ENCODE measurements at regions not wholly inside any gene's neighbourhood (a gene's known extent, or its start where the extent isn't known, plus 50 kb on each side); places are given as distances from the start of the nearest gene placed in this dataset.

- TF ChIP-seq EZH2phosphoT487 (IDR thresholded peaks at IDR 0.05; ENCODE audit: low read depth, severe bottlenecking, unreplicated experiment) = no peak
- TF ChIP-seq CTCF (IDR thresholded peaks at IDR 0.05; ENCODE audit: poor library complexity) = no peak
- no peak for TF ChIP-seq EZH2 (IDR thresholded peaks at IDR 0.05; ENCODE audit: borderline replicate concordance)
- WGBS (ENCODE audit: low lambda C conversion rate, missing lambda C conversion rate) = 85% methylated on average over 6 of the region's 6 CpGs
Measured at GRCh38 chr1:222068101-222068500, 326.2 kb upstream of the DUSP10 start.

GRCh38 chr1:222066539-222066938, 324.6 kb upstream of the DUSP10 start:
- H3K79me2 ChIP-seq = no peaks in the 10 kb centered on the region
- 61% methylated on average over 1 of the region's 1 CpG for whole genome bisulfite sequencing (ENCODE audit: low lambda C conversion rate, missing lambda C conversion rate)
- no peak for DNase-seq (ENCODE audit: low spot score)
- H4K20me1 ChIP-seq (ENCODE audit: insufficient read depth, poor library complexity, severe bottlenecking) = no peaks in the 10 kb centered on the region
- TF ChIP-seq CTCF (IDR thresholded peaks at IDR 0.05; ENCODE audit: poor library complexity) = no peak
- no peak for TF ChIP-seq EZH2 (IDR thresholded peaks at IDR 0.05; ENCODE audit: borderline replicate concordance)
- TF ChIP-seq EZH2phosphoT487 (IDR thresholded peaks at IDR 0.05; ENCODE audit: low read depth, severe bottlenecking, unreplicated experiment) = no peak
- H3K9me2 ChIP-seq (replicated peaks; ENCODE audit: insufficient read depth) = no peaks in the 10 kb centered on the region
- H3K27me3 ChIP-seq = no peaks in the 10 kb centered on the region
- H3K27ac ChIP-seq = no peak overlapping the region
- no peak overlapping the region for H3K4me2 ChIP-seq
- no peak overlapping the region for H2AFZ ChIP-seq
- no peaks in the 10 kb centered on the region for H3K4me1 ChIP-seq (ENCODE audit: insufficient read depth)
- H3K36me3 ChIP-seq (replicated peaks; ENCODE audit: insufficient read depth, low read depth) = no peaks in the 10 kb centered on the region
- H3K9me3 ChIP-seq (ENCODE audit: low read depth) = no peaks in the 10 kb centered on the region
- no peak overlapping the region for H3K4me3 ChIP-seq

More at GRCh38 chr1:222068101-222068500, 326.2 kb upstream of the DUSP10 start:
- no peak overlapping the region for H3K27ac ChIP-seq
- H2AFZ ChIP-seq = no peak overlapping the region
- H3K9me3 ChIP-seq (ENCODE audit: low read depth) = no peaks in the 10 kb centered on the region
- no peaks in the 10 kb centered on the region for H3K79me2 ChIP-seq
- H3K9me2 ChIP-seq (replicated peaks; ENCODE audit: insufficient read depth) = no peaks in the 10 kb centered on the region
- no peaks in the 10 kb centered on the region for H3K27me3 ChIP-seq
- H3K4me3 ChIP-seq = no peak overlapping the region
- H4K20me1 ChIP-seq (ENCODE audit: insufficient read depth, poor library complexity, severe bottlenecking) = no peaks in the 10 kb centered on the region
- no peaks in the 10 kb centered on the region for H3K36me3 ChIP-seq (replicated peaks; ENCODE audit: insufficient read depth, low read depth)
- no peaks in the 10 kb centered on the region for H3K4me1 ChIP-seq (ENCODE audit: insufficient read depth)
- H3K4me2 ChIP-seq = no peak overlapping the region
- no peak for DNase-seq (ENCODE audit: low spot score)

DNA sequence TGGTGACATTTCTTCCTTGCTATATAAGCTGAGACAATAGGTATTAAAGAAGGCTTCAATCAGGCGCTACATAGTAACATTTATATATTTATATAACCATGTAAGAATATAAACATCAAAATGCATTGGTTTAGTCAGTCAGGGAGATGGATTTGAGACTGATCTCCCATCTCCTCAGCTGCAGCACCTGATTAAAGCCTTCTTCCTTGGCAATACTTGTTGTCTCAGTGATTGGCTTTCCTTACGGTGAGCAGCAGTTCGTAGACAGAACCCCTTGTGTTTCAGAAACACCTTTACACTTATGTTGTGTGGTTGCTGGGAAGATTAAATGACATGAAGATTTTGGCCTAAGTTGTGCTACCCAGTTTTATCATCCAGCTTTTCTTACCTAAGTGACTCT, 323.3 kb upstream of the DUSP10 start:
- Histone ChIP-seq H3K27ac (no peak overlapping the region), H3K4me1 (ENCODE audit: insufficient read depth) (no peaks in the 10 kb centered on the region), H3K9me3 (ENCODE audit: low read depth) (no peaks in the 10 kb centered on the region), H3K79me2 (no peaks in the 10 kb centered on the region), H3K4me3 (no peak overlapping the region), H3K4me2 (no peak overlapping the region), H3K27me3 (no peaks in the 10 kb centered on the region), H3K9me2 (replicated peaks; ENCODE audit: insufficient read depth) (no peaks in the 10 kb centered on the region), H4K20me1 (ENCODE audit: insufficient read depth, poor library complexity, severe bottlenecking) (no peaks in the 10 kb centered on the region), H2AFZ (no peak overlapping the region), H3K36me3 (replicated peaks; ENCODE audit: insufficient read depth, low read depth) (no peaks in the 10 kb centered on the region)
- TF ChIP-seq EZH2phosphoT487 (IDR thresholded peaks at IDR 0.05; ENCODE audit: low read depth, severe bottlenecking, unreplicated experiment) (no peak), EZH2 (IDR thresholded peaks at IDR 0.05; ENCODE audit: borderline replicate concordance) (no peak), CTCF (IDR thresholded peaks at IDR 0.05; ENCODE audit: poor library complexity) (no peak)
- 97% methylated on average over 3 of the region's 3 CpGs for WGBS (ENCODE audit: low lambda C conversion rate, missing lambda C conversion rate)
- DNase-seq (ENCODE audit: low spot score) = no peak

All from hepatocyte (in vitro differentiated cells).